K562 (cell line): ENCODE measurements at regions not wholly inside any gene's neighbourhood (a gene's known extent, or its start where the extent isn't known, plus 50 kb on each side); places are given as distances from the start of the nearest gene placed in this dataset.
"Not testable (repeated sequence)": the region's sequence is repeated elsewhere in the genome, so short reads cannot be mapped to it uniquely, and the experiment has no call there.

Experiments used
- ATAC-seq: fragments of 200-7000 bp; cut with Tn5 transposase; 3 replicates; pipeline ENCODE4 v1.9.1; 2020; ENCODE audit warnings: moderate library complexity
- BruUV-seq: library from RNA; stranded (reverse); fragments of 400-500 nt; replicated peaks from 2 replicates; lab custom pipeline; 2021; lab: Mats Ljungman, UMichigan
- CTCF ChIA-PET: fragments of 300-600 bp; formaldehyde crosslinking; extraction: SDS; loops from one replicate; lab custom pipeline; 2021; ENCODE audit warnings: low intra/inter-chr PET ratio; lab: Yijun Ruan, JAX
- POLR2A ChIA-PET: fragments of 300-600, 350-650 bp; sonication (Branson Sonifier 250); formaldehyde crosslinking; extraction: SDS; loops from one replicate; lab custom pipeline; 2021; ENCODE audit warnings: antibody characterized with exemption, inconsistent platforms; lab: Yijun Ruan, JAX
- DNase-seq, 4 experiments: peaks; one replicate each; pipeline versions ENCODE4 v3.0.0 to v3.0.0-alpha.2; 2011 to 2018; ENCODE audit warnings: low spot score in 3 of 4, mixed read lengths in 3 of 4; ENCODE audit errors: extremely low read depth in 1 of 4
- FAIRE-seq: peaks from 2 replicates; lab custom pipeline; 2011; peaks lifted over from hg19 to GRCh38; lab: Jason Lieb, UNC
- H2AFZ ChIP-seq: 2 replicates; pipeline ENCODE4 v1.6.0; 2011; ENCODE audit warnings: low read depth, low read length, control low read depth, inconsistent platforms
- H3K27ac ChIP-seq: fragments of 200-600 bp; 3 replicates; pipeline ENCODE4 v1.8.0; 2011; ENCODE audit warnings: low read depth, mild to moderate bottlenecking, control low read depth, inconsistent platforms, low read length, moderate library complexity, mixed read lengths; ENCODE audit errors: extremely low read depth
- H3K27me3 ChIP-seq, 2 experiments: fragments of 300-600 bp in 1 of 2; 2 replicates in 1 of 2; 3 replicates in 1 of 2; pipeline versions ENCODE4 v1.6.0 to v1.8.0; 2011; ENCODE audit warnings: inconsistent platforms in 2 of 2, low read length in 2 of 2, mild to moderate bottlenecking in 1 of 2, mixed read lengths in 1 of 2, moderate library complexity in 1 of 2; ENCODE audit not compliant: control insufficient read depth in 2 of 2, insufficient read depth in 2 of 2
- H3K36me3 ChIP-seq: fragments of 300-600 bp; 3 replicates; pipeline ENCODE4 v1.8.0; 2011; ENCODE audit warnings: mild to moderate bottlenecking, low read length, inconsistent platforms; ENCODE audit not compliant: control insufficient read depth, insufficient read depth
- H3K4me1 ChIP-seq, 2 experiments: fragments of 200-600 bp in 1 of 2; replicated peaks in 1 of 2; 2 replicates in 1 of 2; 3 replicates in 1 of 2; pipeline versions ENCODE4 v1.5.1 to v1.8.0; 2011; ENCODE audit warnings: inconsistent platforms in 2 of 2, low read length in 2 of 2, mild to moderate bottlenecking in 1 of 2, mixed read lengths in 1 of 2, moderate library complexity in 1 of 2; ENCODE audit not compliant: control insufficient read depth in 2 of 2, insufficient read depth in 2 of 2
- H3K4me2 ChIP-seq: 2 replicates; pipeline ENCODE4 v1.6.1; 2011; ENCODE audit warnings: low read length, control low read depth, inconsistent platforms, mixed read lengths; ENCODE audit not compliant: insufficient read depth
- H3K4me3 ChIP-seq: fragments of 200-600 bp; sonication (generic), shearing (Covaris generic); 2 replicates; pipeline ENCODE4 v1.5.1; 2016; ENCODE audit warnings: control low read depth, inconsistent platforms
- H3K79me2 ChIP-seq: fragments of 200-600 bp; 3 replicates; pipeline ENCODE4 v1.8.0; 2011; ENCODE audit warnings: low read length, inconsistent platforms; ENCODE audit not compliant: control insufficient read depth, insufficient read depth
- H3K9ac ChIP-seq, 2 experiments: 2 replicates each; pipeline versions ENCODE4 v1.6.0 to v1.6.1; 2011; ENCODE audit warnings: low read depth in 2 of 2, low read length in 2 of 2, control low read depth in 1 of 2, inconsistent platforms in 1 of 2, mild to moderate bottlenecking in 1 of 2, mixed read lengths in 1 of 2; ENCODE audit not compliant: insufficient read depth in 1 of 2
- H3K9me1 ChIP-seq: one replicate; pipeline ENCODE4 v1.6.0; 2011; ENCODE audit warnings: inconsistent platforms, mild to moderate bottlenecking, low read length, moderate library complexity; ENCODE audit not compliant: control insufficient read depth, insufficient read depth
- H3K9me3 ChIP-seq: replicated peaks from 2 replicates; pipeline ENCODE4 v1.5.1; 2011; ENCODE audit warnings: low read depth, low read length, inconsistent platforms; ENCODE audit not compliant: control insufficient read depth, insufficient read depth
- H4K20me1 ChIP-seq: replicated peaks from 2 replicates; pipeline ENCODE4 v1.6.1; 2011; ENCODE audit warnings: low read length, inconsistent platforms, mixed read lengths; ENCODE audit not compliant: control insufficient read depth, insufficient read depth
- C11orf30 ChIP-seq: fragments of 450-650 bp; IDR thresholded peaks from 2 replicates; pipeline ENCODE4 v1.6.1; 2016; ENCODE audit warnings: low read depth, mild to moderate bottlenecking
- ZNF316 ChIP-seq: fragments of 450-650 bp; IDR thresholded peaks from 2 replicates; pipeline ENCODE4 v1.6.1; 2016
- WGBS: fragments of 100-300 bp; shearing (Covaris generic); methylation state at CpG from one replicate; pipeline ENCODE4 v1.1.6; 2016; ENCODE audit warnings: low coverage, mixed read lengths; ENCODE audit not compliant: insufficient coverage; ENCODE audit errors: missing lambda C conversion rate; 5-methylcytosine and 5-hydroxymethylcytosine counted together
- in situ Hi-C: fragments of 300-500 bp; cut with MboI; formaldehyde crosslinking; loops from 4 replicates; pipeline ENCODE4 v1.15.0; 2018; ENCODE audit warnings: inconsistent platforms, mixed read lengths
- intact Hi-C: fragments of 100-400 bp; cut with micrococcal nuclease; formaldehyde crosslinking; loops from 2 replicates; pipeline ENCODE4 v1.14.2; 2022
- TF ChIP-seq, protein P1 (sequence below): IDR thresholded peaks from 2 replicates; pipeline ENCODE4 v1.6.1; 2016; ENCODE audit warnings: missing genetic modification characterization, missing compliant biosample characterization

GRCh38 chr19:30944276-30944932 lies 404.8 kb downstream of the TSHZ3 start:
- H3K9me1 ChIP-seq, in situ Hi-C loops, FAIRE-seq, H3K4me1 ChIP-seq, H4K20me1 ChIP-seq, POLR2A ChIA-PET, CTCF ChIA-PET, H3K4me2 ChIP-seq, H3K27me3 ChIP-seq, H2AFZ ChIP-seq, H3K4me3 ChIP-seq, ATAC-seq, DNase-seq, BruUV-seq, H3K9me3 ChIP-seq, H3K9ac ChIP-seq, H3K27ac ChIP-seq, H3K36me3 ChIP-seq, H3K79me2 ChIP-seq, intact Hi-C loops: not testable (repeated sequence)
- TF ChIP-seq, protein P1, sequence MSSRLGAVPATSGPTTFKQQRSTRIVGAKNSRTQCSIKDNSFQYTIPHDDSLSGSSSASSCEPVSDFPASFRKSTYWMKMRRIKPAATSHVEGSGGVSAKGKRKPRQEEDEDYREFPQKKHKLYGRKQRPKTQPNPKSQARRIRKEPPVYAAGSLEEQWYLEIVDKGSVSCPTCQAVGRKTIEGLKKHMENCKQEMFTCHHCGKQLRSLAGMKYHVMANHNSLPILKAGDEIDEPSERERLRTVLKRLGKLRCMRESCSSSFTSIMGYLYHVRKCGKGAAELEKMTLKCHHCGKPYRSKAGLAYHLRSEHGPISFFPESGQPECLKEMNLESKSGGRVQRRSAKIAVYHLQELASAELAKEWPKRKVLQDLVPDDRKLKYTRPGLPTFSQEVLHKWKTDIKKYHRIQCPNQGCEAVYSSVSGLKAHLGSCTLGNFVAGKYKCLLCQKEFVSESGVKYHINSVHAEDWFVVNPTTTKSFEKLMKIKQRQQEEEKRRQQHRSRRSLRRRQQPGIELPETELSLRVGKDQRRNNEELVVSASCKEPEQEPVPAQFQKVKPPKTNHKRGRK (tag): peak; percentile 54
- TF ChIP-seq ZNF316 (0 out of 2 replicates have a peak, but pooled peaks have one; percentile 16), C11orf30 (peak; percentile 19; the same call in 1 of the 2 replicates)
- WGBS: 2% methylated on average over 6 of the region's 6 CpGs
